HCT116 (cell line): ENCODE measurements at regions not wholly inside any gene's neighbourhood (a gene's known extent, or its start where the extent isn't known, plus 50 kb on each side); places are given as distances from the start of the nearest gene placed in this dataset.

ENCODE experiments used
- ATAC-seq: fragments of 200-7000 bp; cut with Tn5 transposase; 2 replicates; pipeline ENCODE4 v1.9.1; 2020; ENCODE audit warnings: mild to moderate bottlenecking, moderate library complexity
- BruUV-seq: library from RNA; stranded (reverse); fragments of 400-500 nt; replicated peaks from 2 replicates; lab custom pipeline; 2021; lab: Mats Ljungman, UMichigan
- CTCF ChIA-PET: fragments of 300-600 bp; sonication (Branson Sonifier 250); formaldehyde crosslinking; loops from one replicate; lab custom pipeline; 2021; ENCODE audit warnings: antibody characterized with exemption; lab: Charles Lee
- POLR2A ChIA-PET: fragments of 300-600, 350-600 bp; sonication (Branson Sonifier 250); formaldehyde crosslinking; loops from one replicate; lab custom pipeline; 2021; ENCODE audit warnings: antibody characterized with exemption; lab: Charles Lee
- RAD21 ChIA-PET, 2 experiments: fragments of 300-600 bp; sonication (Branson Sonifier 250); formaldehyde crosslinking; loops; one replicate each; lab custom pipeline; 2023; ENCODE audit warnings: low total read pairs in 2 of 2; ENCODE audit not compliant: uncharacterized antibody in 2 of 2, unreplicated experiment in 2 of 2, low non-redundant PET in 1 of 2; lab: Charles Lee
- DNase-seq: peaks from one replicate; pipeline ENCODE4 v3.0.0-alpha.2; 2010; ENCODE audit warnings: low read depth, low spot score
- H2AFZ ChIP-seq: fragments of 200-600 bp; shearing (Covaris generic), sonication (generic); 2 replicates; pipeline ENCODE4 v1.6.1; 2017; ENCODE audit warnings: low read depth, mixed run types, mixed read lengths, antibody characterized with exemption, low read length; ENCODE audit not compliant: poor library complexity, severe bottlenecking
- H3K27ac ChIP-seq: 2 replicates; pipeline ENCODE4 v1.5.1; 2012; ENCODE audit warnings: low read depth, low read length
- H3K27me3 ChIP-seq: fragments of 200-600 bp; sonication (generic); 2 replicates; pipeline ENCODE4 v1.6.1; 2016; ENCODE audit warnings: mixed run types, low read length, mixed read lengths; ENCODE audit not compliant: insufficient read depth
- H3K36me3 ChIP-seq, 2 experiments: fragments of 200-500 bp in 1 of 2; fragments of 200-600 bp in 1 of 2; sonication (Bioruptor generic) in 1 of 2; sonication (generic) in 1 of 2; 2 replicates each; pipeline versions ENCODE4 v1.5.1 to v1.6.1; 2014 to 2016; ENCODE audit warnings: low read length in 2 of 2, inconsistent platforms in 1 of 2, mixed read lengths in 1 of 2, mixed run types in 1 of 2; ENCODE audit not compliant: insufficient read depth in 2 of 2, control insufficient read depth in 1 of 2
- H3K4me1 ChIP-seq, 2 experiments: fragments of 200-600 bp in 1 of 2; sonication (generic) in 1 of 2; 2 replicates each; pipeline versions ENCODE4 v1.5.1 to v1.6.1; 2012 to 2017; ENCODE audit warnings: low read length in 2 of 2, inconsistent platforms in 1 of 2, mild to moderate bottlenecking in 1 of 2, mixed read lengths in 1 of 2, mixed run types in 1 of 2, moderate library complexity in 1 of 2; ENCODE audit not compliant: insufficient read depth in 2 of 2, control insufficient read depth in 1 of 2
- H3K4me2 ChIP-seq: fragments of 200-600 bp; sonication (generic); 2 replicates; pipeline ENCODE4 v1.6.1; 2017; ENCODE audit warnings: mixed run types, low read length, mixed read lengths
- H3K4me3 ChIP-seq, 2 experiments: fragments of 200-600 bp in 1 of 2; sonication (generic) in 1 of 2; replicated peaks in 1 of 2; 2 replicates each; pipeline ENCODE4 v1.5.1; 2011 to 2016; ENCODE audit warnings: low read length in 2 of 2, control low read depth in 1 of 2, low read depth in 1 of 2, mild to moderate bottlenecking in 1 of 2, mixed read lengths in 1 of 2, mixed run types in 1 of 2
- H3K79me2 ChIP-seq: fragments of 200-600 bp; sonication (generic); 2 replicates; pipeline ENCODE4 v1.6.1; 2017; ENCODE audit warnings: mild to moderate bottlenecking, mixed run types, low read length, moderate library complexity, mixed read lengths; ENCODE audit not compliant: insufficient read depth
- H3K9ac ChIP-seq: fragments of 200-600 bp; sonication (generic); 2 replicates; pipeline ENCODE4 v1.6.1; 2016; ENCODE audit warnings: low read length, mixed read lengths
- H3K9me2 ChIP-seq: fragments of 200-600 bp; sonication (generic), shearing (Covaris generic); 2 replicates; pipeline ENCODE4 v1.6.1; 2017; ENCODE audit warnings: mixed run types, mild to moderate bottlenecking, moderate library complexity; ENCODE audit not compliant: insufficient read depth
- H3K9me3 ChIP-seq, 2 experiments: fragments of 200-500 bp in 1 of 2; fragments of 200-600 bp in 1 of 2; sonication (Bioruptor generic) in 1 of 2; sonication (generic) in 1 of 2; 2 replicates each; pipeline ENCODE4 v1.6.1; 2014 to 2017; ENCODE audit warnings: low read length in 2 of 2, mixed read lengths in 2 of 2, inconsistent platforms in 1 of 2, low read depth in 1 of 2, mild to moderate bottlenecking in 1 of 2, mixed run types in 1 of 2, moderate library complexity in 1 of 2; ENCODE audit not compliant: control insufficient read depth in 1 of 2, insufficient read depth in 1 of 2
- H4K20me1 ChIP-seq: fragments of 200-600 bp; sonication (generic), shearing (Covaris generic); 2 replicates; pipeline ENCODE4 v1.6.1; 2017; ENCODE audit warnings: mixed run types, mild to moderate bottlenecking, moderate library complexity; ENCODE audit not compliant: insufficient read depth
- CEBPB ChIP-seq: IDR thresholded peaks from 2 replicates; pipeline ENCODE4 v1.6.1; 2012; ENCODE audit warnings: low read depth
- EGR1 ChIP-seq: IDR thresholded peaks from 2 replicates; pipeline ENCODE4 v1.6.1; 2012; ENCODE audit warnings: low read depth
- EZH2 ChIP-seq: fragments of 200-600 bp; sonication (generic); IDR thresholded peaks from 2 replicates; pipeline ENCODE4 v1.6.1; 2017; ENCODE audit warnings: antibody characterized with exemption, mixed run types
- EZH2phosphoT487 ChIP-seq: fragments of 200-600 bp; IDR thresholded peaks from 2 replicates; pipeline ENCODE4 v1.6.1; 2018; ENCODE audit warnings: antibody characterized with exemption, borderline replicate concordance
- POLR2AphosphoS5 ChIP-seq: IDR thresholded peaks from 2 replicates; pipeline ENCODE4 v1.6.1; 2011; ENCODE audit warnings: mild to moderate bottlenecking, low read depth, low read length, moderate library complexity
- RAD21 ChIP-seq: IDR thresholded peaks from 2 replicates; pipeline ENCODE4 v1.6.1; 2012; ENCODE audit warnings: low read depth, mild to moderate bottlenecking
- SIN3A ChIP-seq: IDR thresholded peaks from 2 replicates; pipeline ENCODE4 v1.6.1; 2012; ENCODE audit warnings: low read depth
- SP1 ChIP-seq: IDR thresholded peaks from 2 replicates; pipeline ENCODE4 v1.6.1; 2012; ENCODE audit warnings: low read depth
- TCF7L2 ChIP-seq: IDR thresholded peaks from 2 replicates; pipeline ENCODE4 v1.7.0; 2011; ENCODE audit warnings: borderline replicate concordance, inconsistent platforms; ENCODE audit not compliant: insufficient read depth, insufficient read length; ENCODE audit errors: extremely low read depth
- YY1 ChIP-seq: IDR thresholded peaks from 2 replicates; pipeline ENCODE4 v1.6.1; 2011; ENCODE audit warnings: low read length, low read depth, moderate library complexity, mild to moderate bottlenecking; ENCODE audit not compliant: insufficient replicate concordance; ENCODE audit errors: extremely low read depth
- ZFX ChIP-seq: fragments of 450-650 bp; IDR thresholded peaks from 2 replicates; pipeline ENCODE4 v1.6.1; 2017
- ZNF274 ChIP-seq: fragments of 200-500 bp; sonication (Bioruptor generic); IDR thresholded peaks from 2 replicates; pipeline ENCODE4 v1.6.1; 2014; ENCODE audit warnings: mild to moderate bottlenecking, low read depth, low read length, inconsistent platforms
- intact Hi-C: fragments of 100-400 bp; cut with micrococcal nuclease; formaldehyde crosslinking; loops from 2 replicates; pipeline ENCODE4 v1.10.0; 2022
- TF ChIP-seq, protein P1 (sequence below), 3 experiments: fragments of 200-600 bp in 1 of 3; sonication (generic) in 1 of 3; IDR thresholded peaks in 2 of 3; conservative IDR thresholded peaks in 1 of 3; 2 replicates each; pipeline ENCODE4 v1.5.1; 2012 to 2017; ENCODE audit warnings: low read depth in 2 of 3, low read length in 2 of 3, antibody characterized with exemption in 1 of 3, borderline replicate concordance in 1 of 3, control low read depth in 1 of 3, mild to moderate bottlenecking in 1 of 3, mixed read lengths in 1 of 3, mixed run types in 1 of 3, moderate library complexity in 1 of 3; ENCODE audit not compliant: insufficient read depth in 1 of 3

DNA sequence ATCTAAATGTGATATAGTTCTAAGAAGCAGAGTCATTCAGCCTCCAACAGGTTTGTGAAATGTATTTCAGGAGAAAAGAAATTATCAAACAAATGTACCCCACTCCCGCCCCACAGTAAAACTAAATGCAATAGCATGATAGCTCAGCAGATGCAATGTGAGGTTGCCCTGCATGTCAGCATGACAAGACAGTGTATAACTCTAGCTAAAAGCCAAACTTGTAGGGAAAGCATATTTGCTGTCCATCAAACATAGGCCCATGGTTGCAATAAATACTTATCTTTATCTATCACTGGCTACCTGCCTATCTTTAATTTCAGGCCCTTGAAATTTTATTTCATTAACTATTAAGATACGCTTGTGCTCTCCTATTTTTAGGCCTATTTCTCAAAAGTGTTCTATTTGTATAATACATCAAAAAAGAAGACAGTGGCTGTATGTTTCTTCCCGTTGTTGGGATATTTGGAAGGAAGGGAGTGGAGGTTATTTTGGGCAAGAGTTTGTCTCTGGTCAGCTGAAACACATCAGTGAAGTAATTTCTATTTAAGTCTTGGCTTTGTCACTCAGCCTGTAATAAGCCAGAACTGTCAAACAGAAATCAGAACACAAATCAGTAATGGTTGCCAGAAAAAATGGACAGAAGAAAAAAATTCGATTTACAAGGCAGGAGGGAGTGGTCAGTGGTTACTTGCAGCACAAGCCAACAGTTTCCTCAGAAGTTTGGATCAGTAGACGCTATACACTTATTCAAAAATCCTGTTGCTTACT lies 307.4 kb upstream of the ADGRL2 start:
- intact Hi-C loops: no loop called here
- H4K20me1 ChIP-seq: no peaks in the 10 kb centered on the region
- no peaks in the 10 kb centered on the region for H3K27me3 ChIP-seq
- TF ChIP-seq SIN3A: no peak
- no peak for TF ChIP-seq YY1
- TF ChIP-seq RAD21: no peak
- TF ChIP-seq POLR2AphosphoS5: no peak
- no peak for TF ChIP-seq ZNF274
- no peak for TF ChIP-seq ZFX
- TF ChIP-seq EGR1: no peak
- TF ChIP-seq EZH2: no peak
- TF ChIP-seq CEBPB: no peak
- no peak for TF ChIP-seq TCF7L2
- TF ChIP-seq, protein P1, sequence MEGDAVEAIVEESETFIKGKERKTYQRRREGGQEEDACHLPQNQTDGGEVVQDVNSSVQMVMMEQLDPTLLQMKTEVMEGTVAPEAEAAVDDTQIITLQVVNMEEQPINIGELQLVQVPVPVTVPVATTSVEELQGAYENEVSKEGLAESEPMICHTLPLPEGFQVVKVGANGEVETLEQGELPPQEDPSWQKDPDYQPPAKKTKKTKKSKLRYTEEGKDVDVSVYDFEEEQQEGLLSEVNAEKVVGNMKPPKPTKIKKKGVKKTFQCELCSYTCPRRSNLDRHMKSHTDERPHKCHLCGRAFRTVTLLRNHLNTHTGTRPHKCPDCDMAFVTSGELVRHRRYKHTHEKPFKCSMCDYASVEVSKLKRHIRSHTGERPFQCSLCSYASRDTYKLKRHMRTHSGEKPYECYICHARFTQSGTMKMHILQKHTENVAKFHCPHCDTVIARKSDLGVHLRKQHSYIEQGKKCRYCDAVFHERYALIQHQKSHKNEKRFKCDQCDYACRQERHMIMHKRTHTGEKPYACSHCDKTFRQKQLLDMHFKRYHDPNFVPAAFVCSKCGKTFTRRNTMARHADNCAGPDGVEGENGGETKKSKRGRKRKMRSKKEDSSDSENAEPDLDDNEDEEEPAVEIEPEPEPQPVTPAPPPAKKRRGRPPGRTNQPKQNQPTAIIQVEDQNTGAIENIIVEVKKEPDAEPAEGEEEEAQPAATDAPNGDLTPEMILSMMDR (IDR thresholded peaks at IDR 0.05 in 2 of 3, conservative IDR thresholded peaks at IDR 0.05 in 1 of 3; ENCODE audit: borderline replicate concordance in 1 of 3, insufficient read depth in 1 of 3, low read depth in 2 of 3, low read length in 2 of 3): no peak
- TF ChIP-seq EZH2phosphoT487: no peak
- no peak for TF ChIP-seq SP1
- no peaks in the 10 kb centered on the region for H3K9me2 ChIP-seq
- BruUV-seq: no TSS peak
- H3K9ac ChIP-seq: no peak overlapping the region
- no peaks in the 10 kb centered on the region for H3K79me2 ChIP-seq
- ChIA-PET CTCF (no interaction called here), RAD21 (no interaction called here), POLR2A (no interaction called here)
- H2AFZ ChIP-seq: no peak overlapping the region
- H3K4me2 ChIP-seq: no peak overlapping the region
- DNase-seq: no peak
- no peaks in the 10 kb centered on the region for H3K4me1 ChIP-seq
- H3K27ac ChIP-seq: no peak overlapping the region
- 0 out of 4 replicates have a peak, but pooled peaks cover 0 to under 1% of the 10 kb centered on the region in 2 experiments for H3K9me3 ChIP-seq
- H3K36me3 ChIP-seq: no peaks in the 10 kb centered on the region
- no peak overlapping the region for H3K4me3 ChIP-seq
- ATAC-seq: no peak
